ENCODE measurements at regions not wholly inside any gene's neighbourhood (a gene's known extent, or its start where the extent isn't known, plus 50 kb on each side); places are given as distances from the start of the nearest gene placed in this dataset.

DNA sequence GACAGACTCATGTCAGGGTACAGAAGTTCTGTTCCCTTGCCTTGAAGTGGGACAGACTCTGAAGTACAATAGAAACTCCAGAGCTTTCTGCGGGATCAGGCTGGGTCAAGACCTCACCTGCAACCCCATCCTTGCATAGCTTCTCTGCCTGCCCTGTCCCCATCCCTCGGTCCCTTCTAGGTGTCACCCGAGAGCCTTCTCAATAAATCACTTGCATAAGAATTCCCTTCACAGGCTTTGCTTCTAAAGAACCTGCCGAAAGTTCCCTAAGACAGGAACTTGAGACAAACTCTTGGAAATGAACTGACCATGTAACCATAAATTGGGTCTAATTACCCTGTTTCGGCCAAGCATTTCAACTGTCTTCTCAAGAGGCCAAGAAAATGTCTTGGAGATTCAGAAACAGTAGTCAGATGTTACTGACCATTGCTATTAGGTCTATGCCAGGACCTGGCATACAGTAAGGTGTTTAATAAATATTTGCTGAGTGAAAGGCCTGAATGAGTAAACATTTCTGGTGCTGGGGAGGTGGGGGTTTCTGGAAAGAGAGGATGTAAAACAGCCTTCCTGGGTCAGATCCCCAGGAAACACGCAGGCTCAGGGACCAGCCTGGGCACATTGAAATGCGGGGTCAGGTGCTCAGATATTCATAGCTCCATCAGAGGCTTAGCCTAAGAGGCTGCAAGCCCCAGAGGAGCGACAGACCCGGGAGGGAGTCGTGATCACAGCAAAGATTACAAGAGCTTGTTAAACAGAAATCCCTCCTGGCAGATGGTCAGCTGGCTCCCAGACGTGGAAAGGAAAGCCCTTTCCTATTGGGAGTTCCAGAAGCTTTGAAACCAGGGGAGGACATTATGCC lies 226.2 kb upstream of the LHX5 start:
- intact Hi-C loops (cut with micrococcal nuclease; ENCODE audit: unreplicated experiment): no loop called here
- POLR2A ChIA-PET: no interaction called here
- no peak for DNase-seq
- H3K4me3 ChIP-seq (ENCODE audit: low read depth, low read length): no peak overlapping the region
- H3K4me1 Mint-ChIP-seq (ENCODE audit: low read depth, unreplicated experiment): no peaks in the 10 kb centered on the region
- no peak for TF ChIP-seq CTCF (IDR thresholded peaks at IDR 0.05; ENCODE audit: insufficient read depth in 1 of 2, low read depth in 1 of 2, low read length in 1 of 2, severe bottlenecking in 1 of 2, unreplicated experiment in 1 of 2)
- H3K4me3 Mint-ChIP-seq (ENCODE audit: unreplicated experiment): no peak overlapping the region
- peaks cover 4% of the 10 kb centered on the region for H3K27me3 Mint-ChIP-seq (ENCODE audit: insufficient read depth, unreplicated experiment)
- CTCF ChIA-PET: no interaction called here
- H3K4me1 ChIP-seq: no peaks in the 10 kb centered on the region
- no peak overlapping the region for H3K27ac Mint-ChIP-seq (ENCODE audit: unreplicated experiment)
- H3K36me3 Mint-ChIP-seq (ENCODE audit: insufficient read depth, unreplicated experiment): no peaks in the 10 kb centered on the region
- no peaks in the 10 kb centered on the region for H3K9me3 ChIP-seq
- H3K27me3 ChIP-seq (replicated peaks; ENCODE audit: control insufficient read depth, insufficient read depth, low read length): no peaks in the 10 kb centered on the region
- BruUV-seq (replicated peaks): no TSS peak
- no peaks in the 10 kb centered on the region for H3K36me3 ChIP-seq (ENCODE audit: control insufficient read depth, insufficient read depth, low read length)
- H3K9me3 Mint-ChIP-seq (ENCODE audit: unreplicated experiment): peaks cover 11% of the 10 kb centered on the region

GRCh38 chr12:113697104-113697503 lies 225.4 kb upstream of the LHX5 start:
- H3K4me1 ChIP-seq: no peaks in the 10 kb centered on the region
- no peaks in the 10 kb centered on the region for H3K9me3 ChIP-seq
- H3K36me3 ChIP-seq (ENCODE audit: control insufficient read depth, insufficient read depth, low read length): no peaks in the 10 kb centered on the region
- intact Hi-C loops (cut with micrococcal nuclease; ENCODE audit: unreplicated experiment): no loop called here
- Mint-ChIP-seq H3K4me3 (ENCODE audit: unreplicated experiment) (no peak overlapping the region), H3K9me3 (ENCODE audit: unreplicated experiment) (peaks cover 11% of the 10 kb centered on the region), H3K36me3 (ENCODE audit: insufficient read depth, unreplicated experiment) (no peaks in the 10 kb centered on the region), H3K27ac (ENCODE audit: unreplicated experiment) (no peak overlapping the region), H3K27me3 (ENCODE audit: insufficient read depth, unreplicated experiment) (peaks cover 4% of the 10 kb centered on the region), H3K4me1 (ENCODE audit: low read depth, unreplicated experiment) (no peaks in the 10 kb centered on the region)
- CTCF ChIA-PET: no interaction called here
- no TSS peak for BruUV-seq (replicated peaks)
- POLR2A ChIA-PET: no interaction called here
- no peak overlapping the region for H3K4me3 ChIP-seq (ENCODE audit: low read depth, low read length)
- no peak for DNase-seq
- H3K27me3 ChIP-seq (replicated peaks; ENCODE audit: control insufficient read depth, insufficient read depth, low read length): no peaks in the 10 kb centered on the region
- TF ChIP-seq CTCF (IDR thresholded peaks at IDR 0.05; ENCODE audit: insufficient read depth in 1 of 2, low read depth in 1 of 2, low read length in 1 of 2, severe bottlenecking in 1 of 2, unreplicated experiment in 1 of 2): no peak

DNA sequence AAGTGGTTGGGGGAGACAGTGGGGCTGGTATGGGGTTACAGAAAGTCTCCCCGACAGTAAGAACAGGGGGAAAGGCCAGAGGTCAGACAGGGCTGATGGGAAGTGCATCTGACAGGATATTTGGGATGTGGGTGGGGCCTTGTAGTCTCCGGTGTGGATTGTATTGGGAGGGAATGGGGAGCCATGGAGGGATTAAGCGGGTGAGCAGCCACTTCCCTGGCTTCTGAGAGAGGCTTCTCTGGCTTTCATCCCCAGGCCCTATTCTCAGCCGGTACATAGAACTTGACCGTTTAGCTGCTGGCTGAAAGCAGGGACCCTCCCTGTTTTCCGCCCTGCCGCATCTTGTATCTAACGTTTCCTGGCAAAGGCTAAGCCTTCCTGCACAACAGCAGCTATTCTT lies 222.0 kb upstream of the LHX5 start:
- TF ChIP-seq CTCF (IDR thresholded peaks at IDR 0.05; ENCODE audit: insufficient read depth in 1 of 2, low read depth in 1 of 2, low read length in 1 of 2, severe bottlenecking in 1 of 2, unreplicated experiment in 1 of 2): no peak
- Histone ChIP-seq H3K4me3 (ENCODE audit: low read depth, low read length) (no peak overlapping the region), H3K9me3 (no peaks in the 10 kb centered on the region), H3K27me3 (replicated peaks; ENCODE audit: control insufficient read depth, insufficient read depth, low read length) (no peaks in the 10 kb centered on the region), H3K4me1 (no peaks in the 10 kb centered on the region), H3K36me3 (ENCODE audit: control insufficient read depth, insufficient read depth, low read length) (no peaks in the 10 kb centered on the region)
- DNase-seq: no peak
- H3K4me3 Mint-ChIP-seq (ENCODE audit: unreplicated experiment): no peak overlapping the region
- intact Hi-C loops (cut with micrococcal nuclease; ENCODE audit: unreplicated experiment): no loop called here
- POLR2A ChIA-PET: no interaction called here
- BruUV-seq (replicated peaks): no TSS peak
- no peaks in the 10 kb centered on the region for H3K4me1 Mint-ChIP-seq (ENCODE audit: low read depth, unreplicated experiment)
- H3K36me3 Mint-ChIP-seq (ENCODE audit: insufficient read depth, unreplicated experiment): no peaks in the 10 kb centered on the region
- H3K27me3 Mint-ChIP-seq (ENCODE audit: insufficient read depth, unreplicated experiment): peaks cover 11% of the 10 kb centered on the region
- H3K9me3 Mint-ChIP-seq (ENCODE audit: unreplicated experiment): no peaks in the 10 kb centered on the region
- H3K27ac Mint-ChIP-seq (ENCODE audit: unreplicated experiment): no peak overlapping the region
- CTCF ChIA-PET: interaction anchor here (0.6 kb wide), 1 partner anchor 16 kb away, joined by 3 read pairs; no protein-coding TSS in a partner anchor

Data from Caco-2 (cell line).